Endothelial cell of umbilical vein (primary cell): ENCODE measurements at regions not wholly inside any gene's neighbourhood (a gene's known extent, or its start where the extent isn't known, plus 50 kb on each side); places are given as distances from the start of the nearest gene placed in this dataset.

Source experiments
- BruUV-seq: library from RNA; stranded (reverse); fragments of 400-500 nt; replicated peaks from 2 replicates; lab custom pipeline; 2021; lab: Mats Ljungman, UMichigan
- CTCF ChIA-PET: fragments of 300-600, 350-600 bp; sonication (Branson Sonifier 250); formaldehyde crosslinking; loops from one replicate; lab custom pipeline; 2021; ENCODE audit warnings: antibody characterized with exemption, inconsistent platforms; lab: Charles Lee
- POLR2A ChIA-PET: fragments of 300-600, 350-600 bp; sonication (Branson Sonifier 250); formaldehyde crosslinking; loops from one replicate; lab custom pipeline; 2021; ENCODE audit warnings: antibody characterized with exemption, inconsistent platforms; lab: Charles Lee
- DNase-seq: peaks from one replicate; pipeline ENCODE4 v3.0.0-alpha.2; 2011; ENCODE audit warnings: low read depth, low spot score
- FAIRE-seq: peaks from 2 replicates; lab custom pipeline; 2011; peaks lifted over from hg19 to GRCh38; lab: Jason Lieb, UNC
- H2AFZ ChIP-seq: 2 replicates; pipeline ENCODE4 v1.6.0; 2012; ENCODE audit warnings: low read depth, low read length, control low read depth, inconsistent platforms
- H3K27ac ChIP-seq: 2 replicates; pipeline ENCODE4 v1.5.1; 2011; ENCODE audit warnings: low read depth, mild to moderate bottlenecking, control low read depth, low read length, moderate library complexity; ENCODE audit not compliant: insufficient read depth
- H3K27me3 ChIP-seq, 2 experiments: 2 replicates each; pipeline versions ENCODE4 v1.6.0 to v1.6.1; 2011; ENCODE audit warnings: low read length in 2 of 2, mixed read lengths in 1 of 2; ENCODE audit not compliant: control insufficient read depth in 2 of 2, insufficient read depth in 2 of 2
- H3K36me3 ChIP-seq, 2 experiments: 2 replicates in 1 of 2; 3 replicates in 1 of 2; pipeline ENCODE4 v1.5.1; 2011; ENCODE audit warnings: low read length in 2 of 2, mild to moderate bottlenecking in 1 of 2, moderate library complexity in 1 of 2; ENCODE audit not compliant: control insufficient read depth in 2 of 2, insufficient read depth in 2 of 2; ENCODE audit errors: extremely low read depth in 1 of 2
- H3K4me1 ChIP-seq: 3 replicates; pipeline ENCODE4 v1.5.1; 2011; ENCODE audit warnings: mild to moderate bottlenecking, low read length; ENCODE audit not compliant: control insufficient read depth, insufficient read depth; ENCODE audit errors: extremely low read depth
- H3K4me2 ChIP-seq: 2 replicates; pipeline ENCODE4 v1.6.1; 2011; ENCODE audit warnings: low read length, control low read depth, mixed read lengths; ENCODE audit not compliant: insufficient read depth
- H3K4me3 ChIP-seq, 3 experiments: fragments of 200-600 bp in 1 of 3; sonication (generic), shearing (Covaris generic) in 1 of 3; replicated peaks in 1 of 3; 2 replicates each; pipeline ENCODE4 v1.5.1; 2011 to 2016; ENCODE audit warnings: control low read depth in 3 of 3, low read length in 3 of 3, mild to moderate bottlenecking in 2 of 3, inconsistent platforms in 1 of 3, low read depth in 1 of 3, moderate library complexity in 1 of 3; ENCODE audit not compliant: insufficient read depth in 1 of 3
- H3K79me2 ChIP-seq: 2 replicates; pipeline ENCODE4 v1.6.0; 2012; ENCODE audit warnings: low read length, inconsistent platforms; ENCODE audit not compliant: control insufficient read depth, insufficient read depth
- H3K9ac ChIP-seq: replicated peaks from 2 replicates; pipeline ENCODE3; 2011; ENCODE audit warnings: low read length, control low read depth; ENCODE audit not compliant: insufficient read depth; ENCODE audit errors: extremely low read depth
- H3K9me1 ChIP-seq: replicated peaks from 3 replicates; pipeline ENCODE4 v1.6.0; 2011; ENCODE audit warnings: mild to moderate bottlenecking, low read length; ENCODE audit not compliant: control insufficient read depth, insufficient read depth; ENCODE audit errors: extremely low read depth
- H3K9me3 ChIP-seq: replicated peaks from 2 replicates; pipeline ENCODE4 v1.5.1; 2012; ENCODE audit warnings: low read length, inconsistent platforms; ENCODE audit not compliant: control insufficient read depth, insufficient read depth
- H4K20me1 ChIP-seq: replicated peaks from 2 replicates; pipeline ENCODE3; 2011; ENCODE audit warnings: mild to moderate bottlenecking, low read length; ENCODE audit not compliant: control insufficient read depth, insufficient read depth; ENCODE audit errors: extremely low read depth
- EZH2 ChIP-seq: IDR thresholded peaks from 2 replicates; pipeline ENCODE4 v1.6.1; 2012; ENCODE audit warnings: borderline replicate concordance, low read depth, mild to moderate bottlenecking, moderate library complexity, low read length, inconsistent platforms; ENCODE audit not compliant: severe bottlenecking
- GATA2 ChIP-seq: IDR thresholded peaks from 2 replicates; pipeline ENCODE4 v1.7.0; 2011; ENCODE audit warnings: low read depth, mild to moderate bottlenecking, moderate library complexity, mixed read lengths, low read length; ENCODE audit not compliant: insufficient read length, insufficient read depth
- JUN ChIP-seq: IDR thresholded peaks from 2 replicates; pipeline ENCODE4 v1.6.1; 2011; ENCODE audit warnings: borderline replicate concordance, low read depth; ENCODE audit not compliant: insufficient read length, insufficient read depth
- MYC ChIP-seq: IDR thresholded peaks from one replicate; pipeline ENCODE4 v1.6.1; 2011; ENCODE audit warnings: mild to moderate bottlenecking, low read depth, low read length
- POLR2A ChIP-seq: IDR thresholded peaks from 2 replicates; pipeline ENCODE4 v1.6.1; 2012; ENCODE audit warnings: low read depth, mild to moderate bottlenecking, control low read depth, low read length
- POLR2AphosphoS5 ChIP-seq: IDR thresholded peaks from 2 replicates; pipeline ENCODE4 v1.6.1; 2012; ENCODE audit warnings: low read depth, mild to moderate bottlenecking, control low read depth, low read length, moderate library complexity; ENCODE audit not compliant: insufficient read depth
- dilution Hi-C: fragments of 300-500 bp; cut with MboI; formaldehyde crosslinking; loops from one replicate; pipeline ENCODE4 v1.15.0; 2019; ENCODE audit warnings: low sequenced_read_pairs; ENCODE audit not compliant: extremely low pct_ligation_motif_present
- intact Hi-C: fragments of 100-400 bp; cut with micrococcal nuclease; formaldehyde crosslinking; loops from one replicate; pipeline ENCODE4 v1.10.0; 2022
- TF ChIP-seq, protein P1 (sequence below), 2 donors: IDR thresholded peaks; 1 replicate in 1 of 2; 2 replicates in 1 of 2; pipeline ENCODE4 v1.5.1; 2011; ENCODE audit warnings: low read length in 2 of 2, mild to moderate bottlenecking in 2 of 2, moderate library complexity in 2 of 2, control low read depth in 1 of 2, inconsistent platforms in 1 of 2, low read depth in 1 of 2; ENCODE audit not compliant: insufficient read depth in 1 of 2; ENCODE audit errors: extremely low read depth in 1 of 2
- TF ChIP-seq, protein P2 (sequence below): IDR thresholded peaks from 2 replicates; pipeline ENCODE4 v1.6.1; 2011; ENCODE audit not compliant: insufficient read depth, insufficient read length

DNA sequence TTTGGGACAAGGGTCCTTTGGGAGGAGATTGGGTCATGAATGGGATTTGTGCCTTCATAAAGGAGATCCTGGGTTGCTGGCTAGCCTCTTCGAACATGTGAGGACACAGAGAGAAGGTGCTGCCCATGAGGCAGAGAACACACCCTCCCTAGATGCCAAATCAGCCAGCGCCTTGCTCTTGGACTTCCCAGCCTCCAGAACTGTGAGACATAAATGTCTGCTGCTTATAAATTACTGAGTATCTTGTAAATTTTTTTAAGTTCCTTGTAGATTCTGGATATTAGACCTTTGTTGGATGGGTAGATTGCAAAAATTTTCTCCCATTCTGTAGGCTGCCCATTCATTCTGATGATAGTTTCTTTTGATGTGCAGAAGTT is 297.5 kb upstream of the FOXQ1 start:
- no peaks in the 10 kb centered on the region for H3K27me3 ChIP-seq
- intact Hi-C loops, result no loop called here
- no peak overlapping the region for H3K4me3 ChIP-seq
- ChIA-PET CTCF (no interaction called here), POLR2A (no interaction called here)
- H3K4me1 ChIP-seq, result no peaks in the 10 kb centered on the region
- FAIRE-seq (no peak), DNase-seq (no peak)
- dilution Hi-C loops, result no loop called here
- peaks cover 5% of the 10 kb centered on the region for H3K9me3 ChIP-seq
- TF ChIP-seq POLR2A (no peak), GATA2 (no peak), POLR2AphosphoS5 (no peak), EZH2 (no peak), MYC (no peak), JUN (no peak)
- TF ChIP-seq, protein P1, sequence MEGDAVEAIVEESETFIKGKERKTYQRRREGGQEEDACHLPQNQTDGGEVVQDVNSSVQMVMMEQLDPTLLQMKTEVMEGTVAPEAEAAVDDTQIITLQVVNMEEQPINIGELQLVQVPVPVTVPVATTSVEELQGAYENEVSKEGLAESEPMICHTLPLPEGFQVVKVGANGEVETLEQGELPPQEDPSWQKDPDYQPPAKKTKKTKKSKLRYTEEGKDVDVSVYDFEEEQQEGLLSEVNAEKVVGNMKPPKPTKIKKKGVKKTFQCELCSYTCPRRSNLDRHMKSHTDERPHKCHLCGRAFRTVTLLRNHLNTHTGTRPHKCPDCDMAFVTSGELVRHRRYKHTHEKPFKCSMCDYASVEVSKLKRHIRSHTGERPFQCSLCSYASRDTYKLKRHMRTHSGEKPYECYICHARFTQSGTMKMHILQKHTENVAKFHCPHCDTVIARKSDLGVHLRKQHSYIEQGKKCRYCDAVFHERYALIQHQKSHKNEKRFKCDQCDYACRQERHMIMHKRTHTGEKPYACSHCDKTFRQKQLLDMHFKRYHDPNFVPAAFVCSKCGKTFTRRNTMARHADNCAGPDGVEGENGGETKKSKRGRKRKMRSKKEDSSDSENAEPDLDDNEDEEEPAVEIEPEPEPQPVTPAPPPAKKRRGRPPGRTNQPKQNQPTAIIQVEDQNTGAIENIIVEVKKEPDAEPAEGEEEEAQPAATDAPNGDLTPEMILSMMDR (IDR thresholded peaks at IDR 0.05; ENCODE audit: extremely low read depth in 1 of 2, insufficient read depth in 1 of 2, low read depth in 1 of 2, low read length in 2 of 2), result no peak
- TF ChIP-seq, protein P2, sequence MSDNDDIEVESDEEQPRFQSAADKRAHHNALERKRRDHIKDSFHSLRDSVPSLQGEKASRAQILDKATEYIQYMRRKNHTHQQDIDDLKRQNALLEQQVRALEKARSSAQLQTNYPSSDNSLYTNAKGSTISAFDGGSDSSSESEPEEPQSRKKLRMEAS, result no peak
- no TSS peak for BruUV-seq
- H3K27ac ChIP-seq, result no peak overlapping the region
- H3K4me2 ChIP-seq, result no peak overlapping the region
- H3K9me1 ChIP-seq, result no peaks in the 10 kb centered on the region
- H3K36me3 ChIP-seq, result no peaks in the 10 kb centered on the region
- H4K20me1 ChIP-seq, result no peaks in the 10 kb centered on the region
- H3K9ac ChIP-seq, result no peak overlapping the region
- H3K79me2 ChIP-seq, result no peaks in the 10 kb centered on the region
- no peak overlapping the region for H2AFZ ChIP-seq
